Kidney epithelial cell (primary cell): ENCODE measurements at regions not wholly inside any gene's neighbourhood (a gene's known extent, or its start where the extent isn't known, plus 50 kb on each side); places are given as distances from the start of the nearest gene placed in this dataset.
A peak's percentile ranks its signal among the peaks of the same experiment; 100 is the strongest.

Source experiments
- DNase-seq: peaks from one replicate; pipeline ENCODE4 v3.0.0-alpha.2; 2010; ENCODE audit warnings: low read depth
- H3K27me3 ChIP-seq: 2 replicates; pipeline ENCODE4 v1.6.0; 2011; ENCODE audit warnings: low read length; ENCODE audit not compliant: control insufficient read depth, insufficient read depth
- H3K36me3 ChIP-seq: 2 replicates; pipeline ENCODE4 v1.5.1; 2011; ENCODE audit warnings: low read length; ENCODE audit not compliant: control insufficient read depth, insufficient read depth
- H3K4me3 ChIP-seq: 2 replicates; pipeline ENCODE4 v1.5.1; 2011; ENCODE audit warnings: low read depth, mild to moderate bottlenecking, control low read depth, low read length
- TF ChIP-seq, protein P1 (sequence below): IDR thresholded peaks from 2 replicates; pipeline ENCODE4 v1.5.1; 2011; ENCODE audit warnings: mild to moderate bottlenecking, moderate library complexity, low read length, control low read depth, inconsistent platforms; ENCODE audit not compliant: insufficient read depth, poor library complexity, severe bottlenecking

DNA sequence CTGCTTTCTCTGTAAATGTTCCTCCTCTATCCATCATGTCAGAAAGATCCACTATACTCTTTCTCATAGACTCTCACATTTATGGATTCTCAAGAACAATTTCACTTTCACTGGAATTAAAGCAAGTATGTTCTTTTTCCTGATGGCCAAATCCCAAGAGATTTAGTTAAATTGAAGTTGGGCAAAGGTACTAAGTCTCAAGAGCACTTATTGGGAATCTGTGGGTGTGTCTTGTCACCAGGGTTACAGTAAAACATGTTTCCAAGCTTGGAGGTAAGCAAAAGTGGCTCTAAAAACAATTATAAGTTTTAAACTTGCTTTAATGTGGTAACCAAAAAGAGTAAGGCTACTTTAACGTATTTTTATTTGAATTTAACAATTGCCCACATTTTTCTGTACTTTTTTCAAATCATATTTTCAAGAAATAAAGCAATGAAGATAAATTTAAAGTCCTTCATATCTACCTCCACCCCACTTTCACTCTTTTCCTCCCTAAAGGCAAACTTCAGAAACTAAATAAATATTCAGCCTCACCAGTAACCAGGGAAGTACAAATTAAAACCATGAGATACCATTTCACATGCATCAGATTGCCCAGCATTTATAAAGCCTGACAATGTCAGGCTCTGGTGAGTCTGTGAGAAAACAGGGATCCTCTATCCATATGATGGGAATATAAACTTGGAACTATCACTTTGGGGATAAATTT lies 387.4 kb downstream of the CETN3 start:
- DNase-seq = no peak
- Histone ChIP-seq H3K27me3 (no peaks in the 10 kb centered on the region), H3K4me3 (no peak overlapping the region), H3K36me3 (no peaks in the 10 kb centered on the region)
- TF ChIP-seq, protein P1, sequence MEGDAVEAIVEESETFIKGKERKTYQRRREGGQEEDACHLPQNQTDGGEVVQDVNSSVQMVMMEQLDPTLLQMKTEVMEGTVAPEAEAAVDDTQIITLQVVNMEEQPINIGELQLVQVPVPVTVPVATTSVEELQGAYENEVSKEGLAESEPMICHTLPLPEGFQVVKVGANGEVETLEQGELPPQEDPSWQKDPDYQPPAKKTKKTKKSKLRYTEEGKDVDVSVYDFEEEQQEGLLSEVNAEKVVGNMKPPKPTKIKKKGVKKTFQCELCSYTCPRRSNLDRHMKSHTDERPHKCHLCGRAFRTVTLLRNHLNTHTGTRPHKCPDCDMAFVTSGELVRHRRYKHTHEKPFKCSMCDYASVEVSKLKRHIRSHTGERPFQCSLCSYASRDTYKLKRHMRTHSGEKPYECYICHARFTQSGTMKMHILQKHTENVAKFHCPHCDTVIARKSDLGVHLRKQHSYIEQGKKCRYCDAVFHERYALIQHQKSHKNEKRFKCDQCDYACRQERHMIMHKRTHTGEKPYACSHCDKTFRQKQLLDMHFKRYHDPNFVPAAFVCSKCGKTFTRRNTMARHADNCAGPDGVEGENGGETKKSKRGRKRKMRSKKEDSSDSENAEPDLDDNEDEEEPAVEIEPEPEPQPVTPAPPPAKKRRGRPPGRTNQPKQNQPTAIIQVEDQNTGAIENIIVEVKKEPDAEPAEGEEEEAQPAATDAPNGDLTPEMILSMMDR = no peak

DNA sequence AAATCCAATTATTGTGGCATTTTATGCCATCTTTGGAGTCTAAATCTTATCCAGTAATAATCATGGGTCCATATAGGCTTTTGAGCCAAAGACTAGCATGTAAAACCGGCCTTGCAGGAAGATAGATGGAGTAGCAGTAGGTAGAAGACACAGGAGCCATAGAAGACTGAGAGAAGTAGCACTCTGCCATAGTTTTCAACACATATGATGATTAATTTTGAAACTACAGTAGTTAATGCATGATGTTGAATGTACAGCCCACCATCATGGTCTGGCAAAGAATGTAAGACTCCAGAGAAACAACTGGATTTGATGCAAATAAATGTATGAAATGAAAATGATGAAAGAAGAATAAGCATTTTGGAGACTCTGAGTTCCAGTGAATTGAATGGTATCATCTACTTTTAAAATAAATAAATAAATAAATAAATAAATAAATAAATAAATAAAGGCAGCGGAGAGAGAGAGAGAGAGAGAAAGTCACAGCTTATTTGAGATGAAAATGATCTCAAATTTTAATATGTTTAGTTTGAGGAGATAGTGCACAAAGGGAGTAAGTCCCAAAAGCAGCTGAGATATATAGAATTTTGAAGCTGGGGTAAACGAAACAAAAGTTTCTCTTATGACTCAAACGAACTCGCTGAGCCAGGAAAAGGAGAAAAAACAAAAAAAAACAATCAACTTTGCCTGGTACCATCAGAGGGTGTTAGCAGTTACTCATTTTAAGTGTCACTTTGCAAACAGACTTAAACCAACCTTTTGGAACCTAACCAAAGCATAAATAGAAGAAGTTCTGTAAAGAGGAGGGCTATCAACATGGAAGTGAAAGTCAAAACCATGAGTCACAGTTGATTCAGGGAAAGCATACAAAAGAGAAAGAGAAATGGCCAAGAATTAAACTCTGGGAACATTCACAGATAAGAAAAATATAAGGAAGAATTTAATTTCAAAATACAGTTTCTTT lies 388.7 kb downstream of the CETN3 start:
- H3K27me3 ChIP-seq = no peaks in the 10 kb centered on the region
- TF ChIP-seq, protein P1 = no peak
- DNase-seq = peak; percentile 84
- no peak overlapping the region for H3K4me3 ChIP-seq
- no peaks in the 10 kb centered on the region for H3K36me3 ChIP-seq

DNA sequence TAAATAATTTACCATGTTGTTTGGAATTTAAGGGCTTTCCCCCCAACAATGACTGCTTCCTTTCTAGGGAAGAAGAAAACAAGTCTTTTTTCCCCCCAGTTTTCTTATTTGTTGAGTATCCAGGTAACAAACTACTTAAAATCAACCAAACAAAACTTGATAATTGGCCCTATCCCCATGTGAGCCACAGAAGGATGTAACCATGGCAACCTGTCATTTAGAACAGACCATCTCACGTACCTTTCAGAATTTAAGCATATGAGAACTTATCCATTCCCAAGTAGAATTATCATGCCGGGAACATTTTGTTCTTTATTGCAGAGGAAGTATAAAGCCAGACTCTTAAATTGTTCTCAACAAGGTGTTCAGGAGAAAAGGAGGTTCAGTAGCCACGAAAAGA lies 392.3 kb downstream of the CETN3 start:
- Histone ChIP-seq H3K36me3 (no peaks in the 10 kb centered on the region), H3K27me3 (no peaks in the 10 kb centered on the region), H3K4me3 (no peak overlapping the region)
- no peak for DNase-seq
- TF ChIP-seq, protein P1 = no peak

DNA sequence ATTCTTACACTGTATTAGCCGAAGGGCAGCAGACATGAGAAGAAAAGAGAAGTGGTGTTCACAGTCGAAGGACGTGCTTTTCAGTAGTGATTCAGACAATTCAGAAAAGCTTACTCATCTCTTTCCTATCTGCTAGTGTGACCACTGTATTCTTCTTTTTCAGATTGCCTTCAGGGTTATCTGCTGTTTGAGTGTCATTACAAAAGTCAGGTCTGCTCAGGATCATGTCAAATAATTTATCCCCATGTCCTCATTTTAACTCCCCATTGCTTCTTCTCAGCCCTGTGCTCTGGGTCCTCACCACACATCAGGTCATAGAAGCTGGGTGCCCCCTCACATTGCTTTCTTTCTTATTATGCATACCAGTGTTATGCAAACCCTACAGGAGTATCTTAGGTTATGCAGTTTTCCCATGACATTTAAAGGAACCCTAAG lies 394.0 kb downstream of the CETN3 start:
- DNase-seq = no peak
- Histone ChIP-seq H3K27me3 (no peaks in the 10 kb centered on the region), H3K36me3 (no peaks in the 10 kb centered on the region), H3K4me3 (no peak overlapping the region)
- TF ChIP-seq, protein P1 = no peak

DNA sequence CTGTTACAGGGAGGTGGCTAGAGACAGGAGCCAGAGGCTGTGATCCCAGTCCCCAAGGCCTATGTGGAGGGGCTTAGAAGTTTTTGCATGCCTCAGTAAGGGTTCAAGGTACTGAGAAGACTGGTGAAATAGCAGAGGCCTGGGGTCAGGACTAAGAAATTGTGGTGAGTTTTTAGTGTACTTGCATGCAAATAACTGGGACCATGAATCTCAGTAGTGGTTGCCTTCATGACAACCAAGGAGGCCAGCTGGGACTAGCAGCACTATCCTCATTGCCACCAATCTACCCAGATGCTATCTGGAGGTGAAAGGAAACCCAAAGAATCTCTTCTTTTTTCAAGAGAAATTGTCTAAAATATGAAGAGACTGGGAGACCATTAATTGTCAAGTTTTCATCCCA lies 395.1 kb downstream of the CETN3 start:
- H3K36me3 ChIP-seq = no peaks in the 10 kb centered on the region
- TF ChIP-seq, protein P1 = no peak

More for the DNA sequence above, 395.1 kb downstream of the CETN3 start:
- H3K27me3 ChIP-seq = no peaks in the 10 kb centered on the region
- no peak for DNase-seq
- H3K4me3 ChIP-seq = no peak overlapping the region
